ENCODE measurements at regions not wholly inside any gene's neighbourhood (a gene's known extent, or its start where the extent isn't known, plus 50 kb on each side); places are given as distances from the start of the nearest gene placed in this dataset.

- TF ChIP-seq POLR2AphosphoS5 (IDR thresholded peaks at IDR 0.05; ENCODE audit: low read depth, low read length) (no peak), TAF1 (IDR thresholded peaks at IDR 0.05; ENCODE audit: borderline replicate concordance, insufficient read depth, low read length) (no peak), REST (IDR thresholded peaks at IDR 0.05; ENCODE audit: insufficient read depth in 1 of 2, low read depth in 2 of 2, low read length in 2 of 2) (no peak), SIN3A (IDR thresholded peaks at IDR 0.05; ENCODE audit: borderline replicate concordance, insufficient read depth, low read length) (no peak), FOXP2 (optimal IDR thresholded peaks at IDR 0.05; ENCODE audit: borderline replicate concordance, extremely low read depth, extremely low read length, insufficient read depth) (no peak)
Measured at GRCh38 chr17:77830816-77831473, 127.6 kb upstream of the TNRC6C start.

All from PFSK-1 (cell line).